Trophoblast cell (in vitro differentiated cells and primary cell): ENCODE measurements at regions not wholly inside any gene's neighbourhood (a gene's known extent, or its start where the extent isn't known, plus 50 kb on each side); places are given as distances from the start of the nearest gene placed in this dataset.

Source experiments
- DNase-seq, 2 donors: peaks; one replicate each; pipeline ENCODE4 v3.0.0-alpha.2; 2016
- H2AFZ ChIP-seq: 2 replicates; pipeline ENCODE4 v1.6.1; 2013; ENCODE audit warnings: low read length, moderate library complexity, mild to moderate bottlenecking; ENCODE audit not compliant: insufficient read depth, poor library complexity
- H2AK5ac ChIP-seq: 2 replicates; pipeline ENCODE4 v1.6.1; 2013; ENCODE audit warnings: mild to moderate bottlenecking, low read length
- H2BK120ac ChIP-seq: 2 replicates; pipeline ENCODE4 v1.6.1; 2013; ENCODE audit warnings: low read length, mild to moderate bottlenecking, moderate library complexity; ENCODE audit not compliant: insufficient read depth, poor library complexity
- H2BK12ac ChIP-seq: 2 replicates; pipeline ENCODE4 v1.6.1; 2013; ENCODE audit warnings: mild to moderate bottlenecking, low read length, moderate library complexity
- H2BK5ac ChIP-seq: 2 replicates; pipeline ENCODE4 v1.6.1; 2013; ENCODE audit warnings: low read length, low read depth, moderate library complexity, mild to moderate bottlenecking; ENCODE audit not compliant: poor library complexity
- H3K14ac ChIP-seq: 2 replicates; pipeline ENCODE4 v1.6.1; 2013; ENCODE audit warnings: mild to moderate bottlenecking, low read length
- H3K18ac ChIP-seq: 2 replicates; pipeline ENCODE4 v1.6.1; 2013; ENCODE audit warnings: mild to moderate bottlenecking, low read length
- H3K23ac ChIP-seq: 2 replicates; pipeline ENCODE4 v1.6.1; 2013; ENCODE audit warnings: low read length
- H3K27ac ChIP-seq: 2 replicates; pipeline ENCODE4 v1.5.1; 2013; ENCODE audit warnings: low read depth, mild to moderate bottlenecking, inconsistent platforms, low read length, moderate library complexity
- H3K27me3 ChIP-seq: 2 replicates; pipeline ENCODE4 v1.6.1; 2013; ENCODE audit warnings: inconsistent platforms, mild to moderate bottlenecking, low read length, moderate library complexity; ENCODE audit not compliant: insufficient read depth
- H3K36me3 ChIP-seq, 2 experiments: 1 replicate in 1 of 2; 2 replicates in 1 of 2; pipeline ENCODE4 v1.6.1; 2013; ENCODE audit warnings: low read length in 2 of 2, mild to moderate bottlenecking in 2 of 2, moderate library complexity in 1 of 2; ENCODE audit not compliant: insufficient read depth in 2 of 2, control insufficient read depth in 1 of 2
- H3K4ac ChIP-seq: 2 replicates; pipeline ENCODE4 v1.6.1; 2013; ENCODE audit warnings: low read depth, mild to moderate bottlenecking, low read length, moderate library complexity
- H3K4me1 ChIP-seq, 2 experiments: 1 replicate in 1 of 2; 2 replicates in 1 of 2; pipeline ENCODE4 v1.6.1; 2013; ENCODE audit warnings: low read length in 2 of 2, mild to moderate bottlenecking in 2 of 2, moderate library complexity in 1 of 2; ENCODE audit not compliant: insufficient read depth in 2 of 2, control insufficient read depth in 1 of 2
- H3K4me2 ChIP-seq: 2 replicates; pipeline ENCODE4 v1.6.1; 2013; ENCODE audit warnings: inconsistent platforms, mild to moderate bottlenecking, low read length, moderate library complexity
- H3K4me3 ChIP-seq: 2 replicates; pipeline ENCODE4 v1.5.1; 2013; ENCODE audit warnings: mild to moderate bottlenecking, low read depth, low read length, inconsistent platforms
- H3K79me1 ChIP-seq: one replicate; pipeline ENCODE4 v1.6.1; 2013; ENCODE audit warnings: low read length
- H3K79me2 ChIP-seq: 2 replicates; pipeline ENCODE4 v1.6.1; 2013; ENCODE audit warnings: low read length, mild to moderate bottlenecking; ENCODE audit not compliant: control insufficient read depth, insufficient read depth, poor library complexity
- H3K9ac ChIP-seq: 2 replicates; pipeline ENCODE4 v1.6.1; 2013; ENCODE audit warnings: mild to moderate bottlenecking, low read length
- H3K9me3 ChIP-seq: 2 replicates; pipeline ENCODE4 v1.6.1; 2013; ENCODE audit warnings: low read depth, mild to moderate bottlenecking, control low read depth, inconsistent platforms, low read length; ENCODE audit not compliant: insufficient read depth
- H4K12ac ChIP-seq: 2 replicates; pipeline ENCODE4 v1.6.1; 2013; ENCODE audit warnings: low read depth, mild to moderate bottlenecking, low read length, moderate library complexity
- H4K8ac ChIP-seq: 2 replicates; pipeline ENCODE4 v1.6.1; 2013; ENCODE audit warnings: low read depth, mild to moderate bottlenecking, low read length, moderate library complexity
- H4K91ac ChIP-seq: one replicate; pipeline ENCODE4 v1.6.1; 2013; ENCODE audit warnings: low read depth, mild to moderate bottlenecking, low read length, moderate library complexity
- WGBS: extraction: QIAGEN DNeasy Blood & Tissue Kit; methylation state at CpG from one replicate; pipeline ENCODE4 v1.1.7; 2013; ENCODE audit warnings: missing lambda C conversion rate; ENCODE audit not compliant: insufficient read length, insufficient coverage; ENCODE audit errors: extremely low coverage; 5-methylcytosine and 5-hydroxymethylcytosine counted together

GRCh38 chr13:107252021-107252420, 684.1 kb upstream of the ARGLU1 start:
- no peak overlapping the region for H3K23ac ChIP-seq
- H2AK5ac ChIP-seq: no peak overlapping the region
- no peaks in the 10 kb centered on the region for H3K36me3 ChIP-seq
- H3K14ac ChIP-seq: no peak overlapping the region
- no peak overlapping the region for H4K12ac ChIP-seq
- no peak for DNase-seq
- H3K4me2 ChIP-seq: no peak overlapping the region
- no peak overlapping the region for H3K18ac ChIP-seq
- H3K4me1 ChIP-seq: no peaks in the 10 kb centered on the region
- no peak overlapping the region for H2AFZ ChIP-seq
- no peak overlapping the region for H2BK120ac ChIP-seq
- no peak overlapping the region for H2BK12ac ChIP-seq
- H3K27ac ChIP-seq: no peak overlapping the region
- H3K79me1 ChIP-seq: no peaks in the 10 kb centered on the region
- no peaks in the 10 kb centered on the region for H3K27me3 ChIP-seq
- no peak overlapping the region for H3K4me3 ChIP-seq
- WGBS: no CpG with 5 or more reads among the region's 6 CpGs
- H4K91ac ChIP-seq: no peak overlapping the region
- H3K9me3 ChIP-seq: no peaks in the 10 kb centered on the region
- H2BK5ac ChIP-seq: no peak overlapping the region
- no peak overlapping the region for H4K8ac ChIP-seq
- H3K4ac ChIP-seq: no peak overlapping the region
- H3K79me2 ChIP-seq: no peaks in the 10 kb centered on the region
- no peak overlapping the region for H3K9ac ChIP-seq

- H3K9ac ChIP-seq: no peak overlapping the region
- H3K36me3 ChIP-seq: no peaks in the 10 kb centered on the region
- H3K9me3 ChIP-seq: no peaks in the 10 kb centered on the region
- H3K23ac ChIP-seq: no peak overlapping the region
- H2AFZ ChIP-seq: no peak overlapping the region
- no peak overlapping the region for H3K27ac ChIP-seq
- no CpG with 5 or more reads among the region's 4 CpGs for WGBS
- no peak overlapping the region for H4K12ac ChIP-seq
- H3K4me2 ChIP-seq: no peak overlapping the region
- H3K79me2 ChIP-seq: no peaks in the 10 kb centered on the region
- no peaks in the 10 kb centered on the region for H3K4me1 ChIP-seq
- no peak overlapping the region for H3K18ac ChIP-seq
- DNase-seq: no peak
- no peak overlapping the region for H2BK120ac ChIP-seq
- no peaks in the 10 kb centered on the region for H3K79me1 ChIP-seq
- H3K4me3 ChIP-seq: no peak overlapping the region
- no peak overlapping the region for H2AK5ac ChIP-seq
- no peak overlapping the region for H4K8ac ChIP-seq
- H4K91ac ChIP-seq: no peak overlapping the region
- no peak overlapping the region for H2BK12ac ChIP-seq
- H2BK5ac ChIP-seq: no peak overlapping the region
- no peak overlapping the region for H3K14ac ChIP-seq
- no peak overlapping the region for H3K4ac ChIP-seq
- H3K27me3 ChIP-seq: no peaks in the 10 kb centered on the region
Observed at GRCh38 chr13:107251341-107251740, 683.4 kb upstream of the ARGLU1 start.

DNA sequence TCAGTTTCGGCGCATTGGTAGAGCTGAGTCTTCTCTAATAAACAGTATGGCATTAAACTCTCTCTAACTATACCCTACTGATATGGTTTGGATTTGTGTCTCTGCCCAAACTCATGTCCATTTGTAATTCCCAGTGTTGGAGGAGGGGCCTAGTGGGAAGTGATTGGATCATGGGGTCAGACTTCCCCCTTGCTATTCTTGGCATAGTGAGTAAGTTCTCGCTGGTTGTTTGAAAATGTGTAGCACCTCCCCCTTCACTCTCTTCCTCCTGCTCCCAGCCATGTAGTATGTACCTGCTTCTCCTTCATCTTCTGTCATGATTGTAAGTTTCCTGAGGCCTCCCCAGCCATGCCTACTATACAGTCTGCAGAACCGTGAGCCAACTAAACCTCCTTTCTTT, 682.7 kb upstream of the ARGLU1 start:
- Histone ChIP-seq H2BK12ac (no peak overlapping the region), H3K4me3 (no peak overlapping the region)

DNA sequence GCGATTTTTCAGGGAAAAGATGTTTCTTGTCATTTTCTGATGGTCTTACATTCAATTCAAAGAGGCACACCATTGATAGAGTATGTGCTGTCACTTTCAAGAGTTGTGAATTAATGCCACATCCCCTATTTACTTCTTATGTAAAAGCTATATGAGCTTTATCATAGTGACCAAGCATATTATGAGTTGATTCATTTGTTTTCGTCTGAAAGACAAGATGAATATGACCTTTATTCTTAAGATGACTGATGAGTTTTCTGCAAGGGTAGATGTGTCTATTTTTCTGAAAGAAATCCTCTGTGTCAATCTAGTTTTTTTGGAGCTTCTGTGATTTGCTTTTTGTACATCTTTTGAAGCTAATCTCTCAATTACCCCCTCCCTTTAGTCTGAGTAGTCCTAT, 676.3 kb upstream of the ARGLU1 start:
- Histone ChIP-seq H3K9me3 (no peaks in the 10 kb centered on the region), H3K4me1 (no peaks in the 10 kb centered on the region), H4K12ac (no peak overlapping the region), H2AFZ (no peak overlapping the region), H2AK5ac (no peak overlapping the region), H3K27ac (no peak overlapping the region), H3K4me3 (no peak overlapping the region), H4K91ac (no peak overlapping the region), H3K18ac (no peak overlapping the region), H2BK5ac (no peak overlapping the region), H3K4ac (no peak overlapping the region), H3K14ac (no peak overlapping the region), H3K79me2 (no peaks in the 10 kb centered on the region), H3K23ac (no peak overlapping the region), H3K36me3 (no peaks in the 10 kb centered on the region), H3K79me1 (no peaks in the 10 kb centered on the region), H2BK12ac (no peak overlapping the region), H3K9ac (no peak overlapping the region), H3K4me2 (no peak overlapping the region), H4K8ac (no peak overlapping the region), H2BK120ac (no peak overlapping the region), H3K27me3 (no peaks in the 10 kb centered on the region)
- WGBS: no CpG with 5 or more reads among the region's 2 CpGs
- no peak for DNase-seq

More for the DNA sequence above, 682.7 kb upstream of the ARGLU1 start:
- Histone ChIP-seq H2BK5ac (no peak overlapping the region), H3K9me3 (no peaks in the 10 kb centered on the region), H2AK5ac (no peak overlapping the region), H3K27me3 (no peaks in the 10 kb centered on the region), H4K8ac (no peak overlapping the region), H3K4ac (no peak overlapping the region), H4K91ac (no peak overlapping the region), H3K14ac (no peak overlapping the region), H3K9ac (no peak overlapping the region), H3K79me1 (no peaks in the 10 kb centered on the region), H4K12ac (no peak overlapping the region), H3K4me2 (no peak overlapping the region), H2AFZ (no peak overlapping the region), H2BK120ac (no peak overlapping the region), H3K4me1 (no peaks in the 10 kb centered on the region), H3K27ac (no peak overlapping the region), H3K23ac (no peak overlapping the region), H3K18ac (no peak overlapping the region), H3K36me3 (no peaks in the 10 kb centered on the region), H3K79me2 (no peaks in the 10 kb centered on the region)
- DNase-seq: no peak
- WGBS: no CpG with 5 or more reads among the region's 4 CpGs
